ENCODE measurements at regions not wholly inside any gene's neighbourhood (a gene's known extent, or its start where the extent isn't known, plus 50 kb on each side); places are given as distances from the start of the nearest gene placed in this dataset.

DNA sequence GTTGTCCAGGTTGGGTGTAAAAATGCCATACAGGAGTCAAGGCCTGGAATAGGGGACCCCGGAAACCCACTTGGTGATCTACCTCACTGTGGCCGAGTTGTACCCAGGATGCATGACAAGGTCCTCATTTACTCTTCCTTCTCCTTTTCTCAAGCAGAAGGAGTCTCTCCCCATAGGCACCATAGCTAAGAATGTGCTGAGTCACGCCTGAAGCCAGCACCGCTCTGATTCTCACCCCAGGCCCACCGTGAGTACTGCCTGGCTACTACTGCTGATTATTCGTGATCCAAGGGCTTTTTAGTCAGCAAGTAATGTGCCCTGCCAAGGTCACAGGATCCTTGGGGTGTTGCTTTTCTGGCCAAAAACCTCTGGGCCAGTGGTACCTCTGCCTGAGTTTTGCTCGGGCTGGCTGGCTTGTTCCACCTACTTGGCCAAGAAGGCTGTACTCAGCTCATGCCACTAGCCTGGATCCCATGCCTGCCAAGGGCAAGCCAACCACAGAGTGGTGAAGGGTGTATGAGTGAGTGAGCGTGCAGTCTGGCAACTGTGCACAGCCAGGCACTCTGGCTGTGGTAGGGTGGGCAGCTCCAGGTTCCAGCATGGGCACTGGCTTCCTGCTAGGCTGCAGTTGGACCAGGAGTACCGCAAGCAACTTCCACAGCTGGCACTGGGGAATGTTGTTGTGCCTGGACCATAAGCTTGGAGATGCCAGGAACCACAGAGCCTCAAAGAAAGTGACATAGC lies 650.1 kb upstream of the VRK2 start:
- TF ChIP-seq, protein P1, sequence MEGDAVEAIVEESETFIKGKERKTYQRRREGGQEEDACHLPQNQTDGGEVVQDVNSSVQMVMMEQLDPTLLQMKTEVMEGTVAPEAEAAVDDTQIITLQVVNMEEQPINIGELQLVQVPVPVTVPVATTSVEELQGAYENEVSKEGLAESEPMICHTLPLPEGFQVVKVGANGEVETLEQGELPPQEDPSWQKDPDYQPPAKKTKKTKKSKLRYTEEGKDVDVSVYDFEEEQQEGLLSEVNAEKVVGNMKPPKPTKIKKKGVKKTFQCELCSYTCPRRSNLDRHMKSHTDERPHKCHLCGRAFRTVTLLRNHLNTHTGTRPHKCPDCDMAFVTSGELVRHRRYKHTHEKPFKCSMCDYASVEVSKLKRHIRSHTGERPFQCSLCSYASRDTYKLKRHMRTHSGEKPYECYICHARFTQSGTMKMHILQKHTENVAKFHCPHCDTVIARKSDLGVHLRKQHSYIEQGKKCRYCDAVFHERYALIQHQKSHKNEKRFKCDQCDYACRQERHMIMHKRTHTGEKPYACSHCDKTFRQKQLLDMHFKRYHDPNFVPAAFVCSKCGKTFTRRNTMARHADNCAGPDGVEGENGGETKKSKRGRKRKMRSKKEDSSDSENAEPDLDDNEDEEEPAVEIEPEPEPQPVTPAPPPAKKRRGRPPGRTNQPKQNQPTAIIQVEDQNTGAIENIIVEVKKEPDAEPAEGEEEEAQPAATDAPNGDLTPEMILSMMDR (IDR thresholded peaks at IDR 0.05), result no peak
- no peak for TF ChIP-seq POLR2A (IDR thresholded peaks at IDR 0.05)
